Endothelial cell of umbilical vein (primary cell): ENCODE measurements at regions not wholly inside any gene's neighbourhood (a gene's known extent, or its start where the extent isn't known, plus 50 kb on each side); places are given as distances from the start of the nearest gene placed in this dataset.

Source experiments
- BruUV-seq: library from RNA; stranded (reverse); fragments of 400-500 nt; replicated peaks from 2 replicates; lab custom pipeline; 2021; lab: Mats Ljungman, UMichigan
- CTCF ChIA-PET: fragments of 300-600, 350-600 bp; sonication (Branson Sonifier 250); formaldehyde crosslinking; loops from one replicate; lab custom pipeline; 2021; ENCODE audit warnings: antibody characterized with exemption, inconsistent platforms; lab: Charles Lee
- POLR2A ChIA-PET: fragments of 300-600, 350-600 bp; sonication (Branson Sonifier 250); formaldehyde crosslinking; loops from one replicate; lab custom pipeline; 2021; ENCODE audit warnings: antibody characterized with exemption, inconsistent platforms; lab: Charles Lee
- DNase-seq: peaks from one replicate; pipeline ENCODE4 v3.0.0-alpha.2; 2011; ENCODE audit warnings: low read depth, low spot score
- FAIRE-seq: peaks from 2 replicates; lab custom pipeline; 2011; peaks lifted over from hg19 to GRCh38; lab: Jason Lieb, UNC
- H2AFZ ChIP-seq: 2 replicates; pipeline ENCODE4 v1.6.0; 2012; ENCODE audit warnings: low read depth, low read length, control low read depth, inconsistent platforms
- H3K27ac ChIP-seq: 2 replicates; pipeline ENCODE4 v1.5.1; 2011; ENCODE audit warnings: low read depth, mild to moderate bottlenecking, control low read depth, low read length, moderate library complexity; ENCODE audit not compliant: insufficient read depth
- H3K27me3 ChIP-seq, 2 experiments: 2 replicates each; pipeline versions ENCODE4 v1.6.0 to v1.6.1; 2011; ENCODE audit warnings: low read length in 2 of 2, mixed read lengths in 1 of 2; ENCODE audit not compliant: control insufficient read depth in 2 of 2, insufficient read depth in 2 of 2
- H3K36me3 ChIP-seq, 2 experiments: 2 replicates in 1 of 2; 3 replicates in 1 of 2; pipeline ENCODE4 v1.5.1; 2011; ENCODE audit warnings: low read length in 2 of 2, mild to moderate bottlenecking in 1 of 2, moderate library complexity in 1 of 2; ENCODE audit not compliant: control insufficient read depth in 2 of 2, insufficient read depth in 2 of 2; ENCODE audit errors: extremely low read depth in 1 of 2
- H3K4me1 ChIP-seq: 3 replicates; pipeline ENCODE4 v1.5.1; 2011; ENCODE audit warnings: mild to moderate bottlenecking, low read length; ENCODE audit not compliant: control insufficient read depth, insufficient read depth; ENCODE audit errors: extremely low read depth
- H3K4me2 ChIP-seq: 2 replicates; pipeline ENCODE4 v1.6.1; 2011; ENCODE audit warnings: low read length, control low read depth, mixed read lengths; ENCODE audit not compliant: insufficient read depth
- H3K4me3 ChIP-seq, 3 experiments: fragments of 200-600 bp in 1 of 3; sonication (generic), shearing (Covaris generic) in 1 of 3; replicated peaks in 1 of 3; 2 replicates each; pipeline ENCODE4 v1.5.1; 2011 to 2016; ENCODE audit warnings: control low read depth in 3 of 3, low read length in 3 of 3, mild to moderate bottlenecking in 2 of 3, inconsistent platforms in 1 of 3, low read depth in 1 of 3, moderate library complexity in 1 of 3; ENCODE audit not compliant: insufficient read depth in 1 of 3
- H3K79me2 ChIP-seq: 2 replicates; pipeline ENCODE4 v1.6.0; 2012; ENCODE audit warnings: low read length, inconsistent platforms; ENCODE audit not compliant: control insufficient read depth, insufficient read depth
- H3K9ac ChIP-seq: replicated peaks from 2 replicates; pipeline ENCODE3; 2011; ENCODE audit warnings: low read length, control low read depth; ENCODE audit not compliant: insufficient read depth; ENCODE audit errors: extremely low read depth
- H3K9me1 ChIP-seq: replicated peaks from 3 replicates; pipeline ENCODE4 v1.6.0; 2011; ENCODE audit warnings: mild to moderate bottlenecking, low read length; ENCODE audit not compliant: control insufficient read depth, insufficient read depth; ENCODE audit errors: extremely low read depth
- H3K9me3 ChIP-seq: replicated peaks from 2 replicates; pipeline ENCODE4 v1.5.1; 2012; ENCODE audit warnings: low read length, inconsistent platforms; ENCODE audit not compliant: control insufficient read depth, insufficient read depth
- H4K20me1 ChIP-seq: replicated peaks from 2 replicates; pipeline ENCODE3; 2011; ENCODE audit warnings: mild to moderate bottlenecking, low read length; ENCODE audit not compliant: control insufficient read depth, insufficient read depth; ENCODE audit errors: extremely low read depth
- CTCF ChIP-seq, 2 donors: IDR thresholded peaks; 1 replicate in 1 of 2; 2 replicates in 1 of 2; pipeline ENCODE4 v1.5.1; 2011; ENCODE audit warnings: low read length in 2 of 2, mild to moderate bottlenecking in 2 of 2, moderate library complexity in 2 of 2, control low read depth in 1 of 2, inconsistent platforms in 1 of 2, low read depth in 1 of 2; ENCODE audit not compliant: insufficient read depth in 1 of 2; ENCODE audit errors: extremely low read depth in 1 of 2
- EZH2 ChIP-seq: IDR thresholded peaks from 2 replicates; pipeline ENCODE4 v1.6.1; 2012; ENCODE audit warnings: borderline replicate concordance, low read depth, mild to moderate bottlenecking, moderate library complexity, low read length, inconsistent platforms; ENCODE audit not compliant: severe bottlenecking
- FOS ChIP-seq: IDR thresholded peaks from 2 replicates; pipeline ENCODE4 v1.6.1; 2011; ENCODE audit warnings: mild to moderate bottlenecking, low read length, moderate library complexity, borderline replicate concordance; ENCODE audit not compliant: insufficient read depth
- GATA2 ChIP-seq: IDR thresholded peaks from 2 replicates; pipeline ENCODE4 v1.7.0; 2011; ENCODE audit warnings: low read depth, mild to moderate bottlenecking, moderate library complexity, mixed read lengths, low read length; ENCODE audit not compliant: insufficient read length, insufficient read depth
- JUN ChIP-seq: IDR thresholded peaks from 2 replicates; pipeline ENCODE4 v1.6.1; 2011; ENCODE audit warnings: borderline replicate concordance, low read depth; ENCODE audit not compliant: insufficient read length, insufficient read depth
- MAX ChIP-seq: IDR thresholded peaks from 2 replicates; pipeline ENCODE4 v1.6.1; 2011; ENCODE audit not compliant: insufficient read depth, insufficient read length
- MYC ChIP-seq: IDR thresholded peaks from one replicate; pipeline ENCODE4 v1.6.1; 2011; ENCODE audit warnings: mild to moderate bottlenecking, low read depth, low read length
- POLR2A ChIP-seq: IDR thresholded peaks from 2 replicates; pipeline ENCODE4 v1.6.1; 2012; ENCODE audit warnings: low read depth, mild to moderate bottlenecking, control low read depth, low read length
- POLR2AphosphoS5 ChIP-seq: IDR thresholded peaks from 2 replicates; pipeline ENCODE4 v1.6.1; 2012; ENCODE audit warnings: low read depth, mild to moderate bottlenecking, control low read depth, low read length, moderate library complexity; ENCODE audit not compliant: insufficient read depth
- dilution Hi-C: fragments of 300-500 bp; cut with MboI; formaldehyde crosslinking; loops from one replicate; pipeline ENCODE4 v1.15.0; 2019; ENCODE audit warnings: low sequenced_read_pairs; ENCODE audit not compliant: extremely low pct_ligation_motif_present
- intact Hi-C: fragments of 100-400 bp; cut with micrococcal nuclease; formaldehyde crosslinking; loops from one replicate; pipeline ENCODE4 v1.10.0; 2022

GRCh38 chr7:26592011-26592410, 272.4 kb downstream of the SKAP2 start:
- H3K4me1 ChIP-seq = no peaks in the 10 kb centered on the region
- H3K27me3 ChIP-seq = peaks cover 3 to 4% of the 10 kb centered on the region in 2 experiments
- H3K36me3 ChIP-seq = no peaks in the 10 kb centered on the region
- no peak overlapping the region for H2AFZ ChIP-seq
- dilution Hi-C loops (no loop called here), intact Hi-C loops (no loop called here)
- no peak overlapping the region for H3K27ac ChIP-seq
- CTCF ChIA-PET = no interaction called here
- H3K79me2 ChIP-seq = no peaks in the 10 kb centered on the region
- POLR2A ChIA-PET = no interaction called here
- DNase-seq = no peak
- no peak overlapping the region for H3K4me3 ChIP-seq
- H4K20me1 ChIP-seq = no peaks in the 10 kb centered on the region
- no TSS peak for BruUV-seq
- TF ChIP-seq CTCF (IDR thresholded peaks at IDR 0.05; ENCODE audit: extremely low read depth in 1 of 2, insufficient read depth in 1 of 2, low read depth in 1 of 2, low read length in 2 of 2) (no peak), EZH2 (no peak), MYC (no peak), FOS (no peak), POLR2AphosphoS5 (no peak), POLR2A (no peak), GATA2 (no peak), JUN (no peak), MAX (no peak)
- H3K9ac ChIP-seq = no peak overlapping the region
- no peaks in the 10 kb centered on the region for H3K9me3 ChIP-seq
- no peaks in the 10 kb centered on the region for H3K9me1 ChIP-seq
- no peak overlapping the region for H3K4me2 ChIP-seq
- FAIRE-seq = no peak
